COLO829 (cell line): ENCODE measurements at regions not wholly inside any gene's neighbourhood (a gene's known extent, or its start where the extent isn't known, plus 50 kb on each side); places are given as distances from the start of the nearest gene placed in this dataset.

Source experiments
- DNase-seq: peaks from one replicate; pipeline ENCODE4 v3.0.0; 2012; ENCODE audit warnings: low spot score

DNA sequence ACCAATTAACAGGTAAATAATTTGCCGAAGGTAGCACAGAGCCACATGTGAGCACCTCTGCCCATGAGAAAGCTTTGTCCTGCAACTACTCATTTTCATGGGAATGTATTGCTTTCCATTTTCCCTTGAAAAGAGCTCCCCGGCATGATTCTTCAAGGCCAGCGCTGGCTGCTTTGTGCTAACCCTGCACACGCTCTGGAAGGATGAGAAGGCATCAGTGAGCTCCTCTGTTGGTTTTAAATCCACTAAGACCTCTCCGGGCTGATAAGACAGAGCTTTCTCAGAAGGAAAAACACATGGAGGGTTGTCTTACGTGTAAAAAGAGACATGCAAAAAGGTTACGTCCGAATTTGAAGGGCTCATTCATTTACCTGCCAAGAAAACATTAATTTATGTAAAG, 553.9 kb upstream of the MKI67 start:
- no peak for DNase-seq

DNA sequence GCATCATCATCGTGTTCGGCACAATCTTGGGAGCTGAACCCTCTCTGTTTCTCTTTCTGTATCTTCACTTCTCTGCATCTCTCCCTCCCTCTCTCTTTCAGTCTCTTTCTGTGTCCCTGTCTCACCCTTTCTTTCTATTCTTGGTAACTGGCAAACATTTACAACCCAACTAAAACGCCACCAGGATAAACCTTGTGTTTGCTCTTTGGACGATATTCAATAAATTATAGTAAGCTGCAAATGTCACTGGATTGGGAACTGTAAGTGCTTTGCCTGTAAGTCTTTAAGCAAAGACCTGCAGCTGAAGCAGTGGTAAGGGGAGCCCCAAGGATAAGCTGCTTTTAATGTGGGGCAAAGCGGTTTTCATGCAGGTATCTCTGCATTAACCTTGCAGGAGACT, 558.0 kb upstream of the MKI67 start:
- no peak for DNase-seq

DNA sequence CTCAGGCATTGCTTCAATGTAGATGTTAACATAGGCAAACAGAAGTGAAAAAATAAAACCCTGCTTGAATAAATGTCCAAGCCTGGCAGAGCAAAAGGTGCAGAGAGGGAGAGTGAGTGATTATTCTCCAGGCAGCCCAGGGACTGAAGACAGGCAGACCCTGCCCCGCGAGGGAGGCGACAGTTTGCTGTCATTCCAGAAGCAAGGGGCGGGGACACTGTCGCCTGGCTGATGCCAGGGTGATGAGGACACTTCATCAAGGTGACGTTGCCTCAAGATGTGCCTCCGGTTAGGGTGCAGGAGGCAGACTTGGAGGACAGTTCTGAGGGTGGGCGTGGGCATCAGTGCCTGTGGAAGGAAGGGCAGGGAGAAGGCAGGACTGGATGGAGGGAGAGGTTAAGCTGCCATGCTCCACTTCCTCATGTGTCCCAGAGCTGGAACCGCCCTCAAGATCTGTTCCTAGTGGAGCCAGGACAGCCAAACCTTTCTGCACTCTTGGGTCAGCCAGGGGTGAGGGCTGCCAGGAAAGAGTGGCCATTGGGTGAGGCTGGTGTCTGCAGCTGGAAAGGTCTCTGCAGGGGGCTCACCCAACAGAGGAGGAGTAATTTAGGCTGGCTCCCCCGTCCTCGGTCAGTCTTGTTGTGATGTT, 560.5 kb upstream of the MKI67 start:
- DNase-seq: no peak

GRCh38 chr10:128687408-128687807, 561.2 kb upstream of the MKI67 start:
- no peak for DNase-seq

DNA sequence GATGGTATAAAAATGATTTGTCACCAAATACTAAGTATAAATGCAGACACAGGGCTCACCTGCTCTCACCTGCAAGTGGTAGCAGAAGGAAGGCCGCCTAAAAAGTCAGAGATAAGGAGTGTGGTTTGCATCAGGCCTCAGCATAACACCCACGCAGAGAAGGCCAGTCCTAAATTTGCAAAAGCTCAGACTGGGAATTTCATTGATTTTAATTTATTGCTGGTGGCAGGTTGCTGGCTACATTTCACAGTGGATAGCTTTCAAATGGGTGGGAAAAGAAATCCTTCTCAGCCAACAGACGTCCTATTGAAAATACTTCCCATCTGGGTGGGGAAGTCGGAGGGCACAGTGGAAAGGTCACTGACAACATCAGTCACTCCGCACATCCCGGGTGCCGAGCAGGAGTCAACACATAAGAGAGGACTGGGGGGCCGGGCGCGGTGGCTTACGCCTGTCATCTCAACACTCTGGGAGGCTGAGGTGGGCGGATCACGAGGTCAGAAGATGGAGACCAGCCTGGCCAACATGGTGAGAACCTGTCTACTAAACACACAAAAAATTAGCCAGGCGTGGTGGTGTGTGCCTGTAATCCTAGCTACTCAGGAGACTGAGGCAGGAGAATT, 561.8 kb upstream of the MKI67 start:
- no peak for DNase-seq

GRCh38 chr10:128689667-128690066, 563.4 kb upstream of the MKI67 start:
- DNase-seq: no peak

GRCh38 chr10:128693493-128694131, 567.4 kb upstream of the MKI67 start:
- DNase-seq: no peak

DNA sequence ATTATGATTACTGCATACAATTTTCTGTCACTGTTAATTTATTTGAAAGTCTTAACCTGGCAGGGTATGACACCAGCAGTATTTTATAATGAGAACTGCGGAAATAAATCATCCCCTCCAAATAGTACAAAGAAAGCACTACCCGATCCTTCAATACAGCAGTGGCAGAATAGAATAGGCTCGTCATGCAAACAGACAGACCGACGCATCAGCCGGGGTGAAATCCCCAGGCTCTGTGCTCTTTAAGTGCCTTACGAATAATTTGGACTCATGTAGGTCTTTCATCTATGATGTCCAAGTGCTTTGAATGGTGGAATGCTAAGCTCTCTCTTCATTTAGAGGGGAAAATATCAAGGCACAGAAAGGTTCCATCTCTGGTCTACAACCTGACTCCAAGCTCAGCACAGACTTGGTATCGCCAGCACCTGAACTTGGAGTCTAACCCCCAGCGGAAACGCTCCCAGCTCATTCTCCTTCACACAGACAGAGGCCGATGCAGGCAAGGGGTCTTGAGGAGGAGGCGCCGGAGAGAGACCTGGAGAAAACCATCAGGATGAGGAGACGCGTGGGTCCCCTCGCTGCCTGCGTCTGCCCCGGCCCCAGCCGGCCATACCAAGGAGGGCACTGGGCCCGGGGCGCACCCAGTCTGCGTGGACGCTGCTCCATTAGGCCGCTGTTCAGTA, 568.1 kb upstream of the MKI67 start:
- no peak for DNase-seq

- no peak for DNase-seq
These were observed 568.9 kb upstream of the MKI67 start for GRCh38 chr10:128694851-128695725.

DNA sequence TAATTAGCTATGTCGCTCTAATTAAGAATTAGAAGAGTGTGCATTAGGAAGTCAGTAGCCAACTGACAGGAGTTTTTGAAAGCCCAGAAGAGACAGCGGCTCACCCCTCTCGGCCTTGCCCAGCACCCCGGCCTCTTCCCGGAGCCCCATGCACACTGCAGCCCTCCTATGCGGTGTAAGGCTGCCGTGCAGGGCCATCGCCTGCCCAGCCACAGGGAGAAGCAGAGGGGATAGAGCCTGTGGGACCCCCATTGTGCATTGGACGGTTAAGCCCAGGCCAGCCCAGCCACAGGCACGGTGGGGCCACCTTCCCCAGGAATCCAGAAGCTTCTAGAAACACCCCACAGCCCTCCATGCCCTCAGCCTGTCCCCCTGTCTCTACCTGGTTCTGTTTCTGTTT, 569.7 kb upstream of the MKI67 start:
- DNase-seq: no peak

DNA sequence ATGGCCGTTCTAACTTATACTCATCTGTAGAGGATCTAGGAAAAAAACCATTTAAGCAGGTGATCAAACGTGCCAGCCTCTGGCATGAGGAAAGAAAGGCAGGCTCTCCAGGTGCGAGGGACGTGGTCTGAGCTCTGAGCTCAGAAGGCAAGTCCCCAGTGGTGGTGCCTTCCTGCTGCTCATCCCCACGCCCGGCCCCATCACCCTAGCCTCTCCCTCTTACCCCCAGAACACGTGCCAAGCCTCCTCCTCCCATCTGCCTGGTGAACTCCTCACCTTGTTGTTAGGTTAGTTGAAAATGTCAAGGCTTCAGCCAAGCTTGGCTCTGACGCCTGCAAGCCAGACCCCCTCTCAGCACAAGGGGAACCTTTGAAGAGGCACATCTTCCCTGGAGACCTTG, 571.2 kb upstream of the MKI67 start:
- DNase-seq: no peak

GRCh38 chr10:128701381-128701780, 575.2 kb upstream of the MKI67 start:
- no peak for DNase-seq

- no peak for DNase-seq
These were observed 575.6 kb upstream of the MKI67 start for GRCh38 chr10:128701837-128702236.

DNA sequence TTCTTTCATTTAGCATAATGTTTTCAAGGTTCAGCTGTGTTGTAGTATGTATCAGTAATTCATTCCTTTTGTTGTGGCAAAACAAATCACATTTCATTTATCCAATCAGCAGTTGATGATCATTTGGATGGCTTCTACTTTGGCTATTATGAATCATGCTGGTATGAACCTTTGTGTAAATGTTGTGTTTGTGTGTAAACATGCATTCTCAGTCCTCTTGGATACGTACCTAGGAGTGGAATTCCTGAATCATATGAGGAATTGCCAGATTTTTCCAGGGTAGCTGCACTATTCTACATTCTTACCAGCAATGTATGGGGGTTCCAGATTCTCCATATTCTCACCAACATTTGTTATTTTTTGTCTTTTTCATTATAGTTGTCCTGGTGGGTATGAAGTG, 578.5 kb upstream of the MKI67 start:
- DNase-seq: no peak

DNA sequence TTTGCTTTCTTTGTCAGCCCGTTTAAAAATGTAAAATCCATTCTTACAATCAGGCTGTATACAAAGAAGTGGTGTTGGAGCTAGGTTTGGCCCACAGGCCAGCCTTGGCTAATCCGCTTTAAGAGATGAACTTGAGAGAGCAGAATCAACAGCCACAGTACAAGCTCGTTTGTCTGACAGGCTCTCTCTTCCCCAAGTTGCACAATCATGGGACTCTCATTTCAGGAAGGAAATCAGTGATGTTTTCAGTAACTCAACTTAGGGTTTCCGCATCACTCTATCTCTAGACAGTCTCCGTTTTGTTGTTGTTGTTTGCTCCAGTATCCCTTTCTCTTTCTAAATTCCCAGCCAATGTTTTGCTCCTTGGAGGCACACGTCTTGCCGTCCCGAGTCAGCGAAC, 582.0 kb upstream of the MKI67 start:
- DNase-seq: no peak

DNA sequence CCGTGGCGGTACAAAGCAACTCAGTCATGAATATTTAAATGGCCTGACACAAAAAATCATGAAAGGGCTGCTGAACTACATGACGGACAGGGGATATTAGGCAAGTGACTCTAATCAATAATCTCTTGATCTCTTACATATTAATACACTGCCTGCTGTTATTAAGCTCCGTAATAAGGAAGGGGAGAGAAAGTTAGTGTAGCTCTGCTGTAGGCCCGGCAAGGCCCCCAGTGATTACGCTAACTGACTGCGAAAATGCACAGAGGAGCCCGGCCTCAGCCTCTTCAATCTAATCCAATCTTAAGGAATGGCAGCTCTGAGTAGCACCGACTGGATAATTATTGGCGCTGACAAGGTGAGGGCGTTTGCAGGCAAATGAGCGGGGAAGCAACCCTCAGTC, 583.5 kb upstream of the MKI67 start:
- DNase-seq: no peak

GRCh38 chr10:128710098-128710797, 584.0 kb upstream of the MKI67 start:
- no peak for DNase-seq

- no peak for DNase-seq
These were observed 584.6 kb upstream of the MKI67 start for GRCh38 chr10:128710798-128711183.

DNA sequence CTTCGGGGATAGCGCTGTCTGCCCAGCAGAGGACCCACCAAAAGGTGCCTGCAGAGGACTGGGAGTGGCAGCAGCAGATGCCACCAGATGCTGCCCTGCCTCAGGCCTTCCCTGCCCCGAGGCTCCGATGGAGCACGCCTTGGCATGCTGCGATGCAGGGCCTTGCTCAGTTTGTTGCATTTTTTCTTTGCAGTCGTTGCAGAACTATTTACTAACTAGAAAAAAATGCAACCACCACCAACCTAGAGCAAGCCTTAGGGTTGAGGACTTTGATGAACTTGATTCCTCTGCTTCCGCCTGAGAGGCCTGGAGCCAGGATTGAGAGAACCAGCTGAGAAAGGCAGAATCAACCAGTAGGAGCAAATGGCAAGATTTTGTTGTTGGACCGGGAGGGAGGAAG, 585.6 kb upstream of the MKI67 start:
- no peak for DNase-seq

DNA sequence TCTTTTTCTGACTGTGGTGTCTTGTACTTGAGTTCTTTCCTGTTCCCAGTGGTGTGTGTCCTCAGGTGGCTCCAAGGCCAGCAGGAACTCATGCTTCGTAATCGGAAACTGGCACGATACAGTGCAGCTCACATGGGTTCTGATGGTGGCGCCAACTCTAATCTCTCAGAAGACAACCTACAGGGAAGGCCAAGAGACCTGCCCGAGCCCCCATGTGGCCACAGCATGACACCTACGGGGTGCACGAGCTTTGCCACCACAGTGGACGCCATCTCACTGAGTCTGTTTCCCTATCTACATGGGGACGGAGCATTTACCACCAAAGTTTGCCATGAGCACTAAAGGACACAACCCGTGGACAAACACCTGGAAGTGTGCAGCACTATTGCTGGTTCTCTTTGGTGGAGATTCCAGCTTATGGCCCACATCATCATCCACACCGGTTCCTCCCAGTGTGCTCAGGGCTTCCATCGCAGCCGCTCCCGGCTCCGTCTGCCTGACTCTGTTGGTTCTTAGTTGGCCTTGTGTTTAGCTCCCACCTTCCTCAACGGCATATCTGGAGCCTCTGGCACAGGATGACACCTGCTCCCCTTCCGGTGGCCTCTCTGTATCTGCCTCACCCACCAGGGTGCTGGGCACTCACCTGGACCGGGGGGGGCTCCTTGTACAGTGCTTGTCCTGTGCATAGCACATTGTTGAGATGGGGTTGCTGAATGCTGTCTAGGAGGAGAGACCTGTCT, 586.6 kb upstream of the MKI67 start:
- DNase-seq: no peak

DNA sequence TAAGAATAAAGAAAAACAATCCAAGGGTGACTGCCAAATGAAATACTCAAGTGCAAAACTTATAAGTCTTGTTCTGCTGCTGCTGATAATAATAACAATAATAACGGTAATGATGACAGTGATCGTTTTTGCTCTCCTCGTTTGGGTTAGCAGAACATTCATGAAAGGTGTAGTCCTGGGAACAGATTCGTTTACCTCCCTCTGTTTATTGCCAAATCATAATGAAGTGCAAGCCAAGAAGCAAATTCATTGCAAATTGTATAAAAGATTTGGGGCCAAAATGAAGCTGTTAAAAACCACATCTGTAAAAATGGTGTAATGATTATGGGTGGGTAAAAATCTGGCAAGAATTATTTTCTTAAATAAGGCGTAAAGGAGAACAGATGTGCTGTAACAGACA, 587.2 kb upstream of the MKI67 start:
- no peak for DNase-seq
